ENCODE measurements at regions not wholly inside any gene's neighbourhood (a gene's known extent, or its start where the extent isn't known, plus 50 kb on each side); places are given as distances from the start of the nearest gene placed in this dataset.

DNA sequence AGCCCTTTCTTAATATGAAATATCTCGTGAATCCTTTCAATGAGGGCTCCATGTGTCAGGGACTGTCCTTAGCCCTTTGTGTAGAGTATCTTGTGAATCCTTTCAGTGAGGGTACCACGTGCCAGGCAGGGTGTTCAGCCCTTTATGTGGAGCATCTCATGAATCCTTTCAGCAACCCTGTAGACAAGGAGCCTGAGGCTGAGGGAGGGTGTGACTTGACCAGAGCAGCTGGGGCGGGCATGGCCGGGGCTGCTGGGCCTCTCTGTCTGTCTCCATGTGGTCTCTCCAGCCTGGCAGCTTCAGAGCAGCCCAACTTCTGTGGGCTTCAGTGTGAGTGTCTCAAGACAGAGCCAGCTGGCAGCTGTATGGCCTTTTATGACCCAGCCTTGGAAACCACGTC is 140.2 kb downstream of the AACS start:
- no peak for ATAC-seq

More for the DNA sequence above, 140.2 kb downstream of the AACS start:
- no peaks in the 10 kb centered on the region for H3F3A ChIP-seq (replicated peaks; ENCODE audit: low read depth)
- no peak overlapping the region for H3K4me3 Mint-ChIP-seq
- peaks cover 42% of the 10 kb centered on the region for H3K4me1 ChIP-seq (ENCODE audit: insufficient read depth)
- TF ChIP-seq, protein P1, sequence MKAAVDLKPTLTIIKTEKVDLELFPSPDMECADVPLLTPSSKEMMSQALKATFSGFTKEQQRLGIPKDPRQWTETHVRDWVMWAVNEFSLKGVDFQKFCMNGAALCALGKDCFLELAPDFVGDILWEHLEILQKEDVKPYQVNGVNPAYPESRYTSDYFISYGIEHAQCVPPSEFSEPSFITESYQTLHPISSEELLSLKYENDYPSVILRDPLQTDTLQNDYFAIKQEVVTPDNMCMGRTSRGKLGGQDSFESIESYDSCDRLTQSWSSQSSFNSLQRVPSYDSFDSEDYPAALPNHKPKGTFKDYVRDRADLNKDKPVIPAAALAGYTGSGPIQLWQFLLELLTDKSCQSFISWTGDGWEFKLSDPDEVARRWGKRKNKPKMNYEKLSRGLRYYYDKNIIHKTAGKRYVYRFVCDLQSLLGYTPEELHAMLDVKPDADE (IDR thresholded peaks at IDR 0.05): no peak
- TF ChIP-seq CREB1 (CRISPR knock-in tag; IDR thresholded peaks at IDR 0.05; ENCODE audit: low read depth) (no peak), ZNF331 (CRISPR knock-in tag; IDR thresholded peaks at IDR 0.05; ENCODE audit: low read depth) (no peak), EZH2phosphoT487 (IDR thresholded peaks at IDR 0.05; ENCODE audit: unreplicated experiment) (no peak), CTCF (conservative IDR thresholded peaks at IDR 0.05; ENCODE audit: low read depth in 2 of 2) (no peak), STAT1 (IDR thresholded peaks at IDR 0.05; ENCODE audit: unreplicated experiment) (no peak), POLR2AphosphoS5 (IDR thresholded peaks at IDR 0.05; ENCODE audit: low read depth) (no peak), JUNB (IDR thresholded peaks at IDR 0.05; ENCODE audit: unreplicated experiment) (no peak), ZNF114 (CRISPR knock-in tag; IDR thresholded peaks at IDR 0.05) (no peak), REST (IDR thresholded peaks at IDR 0.05; ENCODE audit: unreplicated experiment) (no peak)
- TF ChIP-seq, protein P2, sequence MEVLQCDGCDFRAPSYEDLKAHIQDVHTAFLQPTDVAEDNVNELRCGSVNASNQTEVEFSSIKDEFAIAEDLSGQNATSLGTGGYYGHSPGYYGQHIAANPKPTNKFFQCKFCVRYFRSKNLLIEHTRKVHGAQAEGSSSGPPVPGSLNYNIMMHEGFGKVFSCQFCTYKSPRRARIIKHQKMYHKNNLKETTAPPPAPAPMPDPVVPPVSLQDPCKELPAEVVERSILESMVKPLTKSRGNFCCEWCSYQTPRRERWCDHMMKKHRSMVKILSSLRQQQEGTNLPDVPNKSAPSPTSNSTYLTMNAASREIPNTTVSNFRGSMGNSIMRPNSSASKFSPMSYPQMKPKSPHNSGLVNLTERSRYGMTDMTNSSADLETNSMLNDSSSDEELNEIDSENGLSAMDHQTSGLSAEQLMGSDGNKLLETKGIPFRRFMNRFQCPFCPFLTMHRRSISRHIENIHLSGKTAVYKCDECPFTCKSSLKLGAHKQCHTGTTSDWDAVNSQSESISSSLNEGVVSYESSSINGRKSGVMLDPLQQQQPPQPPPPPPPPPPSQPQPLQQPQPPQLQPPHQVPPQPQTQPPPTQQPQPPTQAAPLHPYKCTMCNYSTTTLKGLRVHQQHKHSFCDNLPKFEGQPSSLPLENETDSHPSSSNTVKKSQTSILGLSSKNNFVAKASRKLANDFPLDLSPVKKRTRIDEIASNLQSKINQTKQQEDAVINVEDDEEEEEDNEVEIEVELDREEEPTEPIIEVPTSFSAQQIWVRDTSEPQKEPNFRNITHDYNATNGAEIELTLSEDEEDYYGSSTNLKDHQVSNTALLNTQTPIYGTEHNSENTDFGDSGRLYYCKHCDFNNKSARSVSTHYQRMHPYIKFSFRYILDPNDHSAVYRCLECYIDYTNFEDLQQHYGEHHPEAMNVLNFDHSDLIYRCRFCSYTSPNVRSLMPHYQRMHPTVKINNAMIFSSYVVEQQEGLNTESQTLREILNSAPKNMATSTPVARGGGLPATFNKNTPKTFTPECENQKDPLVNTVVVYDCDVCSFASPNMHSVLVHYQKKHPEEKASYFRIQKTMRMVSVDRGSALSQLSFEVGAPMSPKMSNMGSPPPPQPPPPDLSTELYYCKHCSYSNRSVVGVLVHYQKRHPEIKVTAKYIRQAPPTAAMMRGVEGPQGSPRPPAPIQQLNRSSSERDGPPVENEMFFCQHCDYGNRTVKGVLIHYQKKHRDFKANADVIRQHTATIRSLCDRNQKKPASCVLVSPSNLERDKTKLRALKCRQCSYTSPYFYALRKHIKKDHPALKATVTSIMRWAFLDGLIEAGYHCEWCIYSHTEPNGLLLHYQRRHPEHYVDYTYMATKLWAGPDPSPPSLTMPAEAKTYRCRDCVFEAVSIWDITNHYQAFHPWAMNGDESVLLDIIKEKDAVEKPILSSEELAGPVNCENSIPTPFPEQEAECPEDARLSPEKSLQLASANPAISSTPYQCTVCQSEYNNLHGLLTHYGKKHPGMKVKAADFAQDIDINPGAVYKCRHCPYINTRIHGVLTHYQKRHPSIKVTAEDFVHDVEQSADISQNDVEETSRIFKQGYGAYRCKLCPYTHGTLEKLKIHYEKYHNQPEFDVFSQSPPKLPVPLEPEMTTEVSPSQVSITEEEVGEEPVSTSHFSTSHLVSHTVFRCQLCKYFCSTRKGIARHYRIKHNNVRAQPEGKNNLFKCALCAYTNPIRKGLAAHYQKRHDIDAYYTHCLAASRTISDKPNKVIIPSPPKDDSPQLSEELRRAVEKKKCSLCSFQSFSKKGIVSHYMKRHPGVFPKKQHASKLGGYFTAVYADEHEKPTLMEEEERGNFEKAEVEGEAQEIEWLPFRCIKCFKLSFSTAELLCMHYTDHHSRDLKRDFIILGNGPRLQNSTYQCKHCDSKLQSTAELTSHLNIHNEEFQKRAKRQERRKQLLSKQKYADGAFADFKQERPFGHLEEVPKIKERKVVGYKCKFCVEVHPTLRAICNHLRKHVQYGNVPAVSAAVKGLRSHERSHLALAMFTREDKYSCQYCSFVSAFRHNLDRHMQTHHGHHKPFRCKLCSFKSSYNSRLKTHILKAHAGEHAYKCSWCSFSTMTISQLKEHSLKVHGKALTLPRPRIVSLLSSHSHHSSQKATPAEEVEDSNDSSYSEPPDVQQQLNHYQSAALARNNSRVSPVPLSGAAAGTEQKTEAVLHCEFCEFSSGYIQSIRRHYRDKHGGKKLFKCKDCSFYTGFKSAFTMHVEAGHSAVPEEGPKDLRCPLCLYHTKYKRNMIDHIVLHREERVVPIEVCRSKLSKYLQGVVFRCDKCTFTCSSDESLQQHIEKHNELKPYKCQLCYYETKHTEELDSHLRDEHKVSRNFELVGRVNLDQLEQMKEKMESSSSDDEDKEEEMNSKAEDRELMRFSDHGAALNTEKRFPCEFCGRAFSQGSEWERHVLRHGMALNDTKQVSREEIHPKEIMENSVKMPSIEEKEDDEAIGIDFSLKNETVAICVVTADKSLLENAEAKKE (CRISPR knock-in tag; IDR thresholded peaks at IDR 0.05): no peak
- H3K4me2 ChIP-seq: no peak overlapping the region
- no peak for DNase-seq (ENCODE audit: low spot score)
- peaks cover 31% of the 10 kb centered on the region for H3K36me3 Mint-ChIP-seq (ENCODE audit: low read depth)
- peaks cover 90% of the 10 kb centered on the region for H3K79me2 ChIP-seq (replicated peaks; ENCODE audit: insufficient read depth)
- no peaks in the 10 kb centered on the region for H3K9me2 ChIP-seq (ENCODE audit: insufficient read depth)
- H3K4me3 ChIP-seq: no peak overlapping the region
- no peaks in the 10 kb centered on the region for H3K27me3 ChIP-seq (ENCODE audit: insufficient read depth)
- peaks cover 49% of the 10 kb centered on the region for H4K20me1 ChIP-seq (replicated peaks; ENCODE audit: insufficient read depth)
- H3K4me1 Mint-ChIP-seq: peaks cover 62% of the 10 kb centered on the region
- no peak overlapping the region for H2AFZ ChIP-seq
- no peak overlapping the region for H3K27ac Mint-ChIP-seq
- H3K27ac ChIP-seq (ENCODE audit: low read depth): no peak overlapping the region
- no peaks in the 10 kb centered on the region for H3K36me3 ChIP-seq (ENCODE audit: insufficient read depth)
- H3K9me3 Mint-ChIP-seq: peaks cover 6% of the 10 kb centered on the region; the same call in 2 of the 3 replicates
- peaks cover 10% of the 10 kb centered on the region for H3K27me3 Mint-ChIP-seq (ENCODE audit: insufficient read depth, low read depth, poor library complexity)
